ENCODE measurements at regions not wholly inside any gene's neighbourhood (a gene's known extent, or its start where the extent isn't known, plus 50 kb on each side); places are given as distances from the start of the nearest gene placed in this dataset.

- DNase-seq = no peak
- no peak for ATAC-seq
- H3K27ac ChIP-seq = no peak overlapping the region
Observed at GRCh38 chr6:100257793-100258395, 206.8 kb downstream of the SIM1 start.

DNA sequence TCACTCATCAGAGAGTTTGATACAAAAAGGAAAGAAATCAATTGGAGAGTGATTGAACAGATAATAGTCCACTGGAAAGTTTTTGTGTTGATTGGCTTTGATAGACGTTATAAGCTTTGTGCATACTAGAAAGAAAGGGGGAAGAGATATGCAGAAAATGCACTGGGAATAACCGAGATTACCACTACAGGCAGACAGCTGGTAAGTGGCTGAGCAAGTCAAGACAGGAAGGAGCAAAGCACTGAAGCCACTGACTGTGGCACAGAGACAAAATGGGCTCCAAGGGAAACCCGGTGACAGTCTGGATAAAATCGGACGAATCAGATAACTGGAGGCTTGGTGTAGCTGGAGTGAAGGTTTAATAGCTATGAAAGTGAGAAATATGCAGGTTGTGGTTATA, 209.0 kb downstream of the SIM1 start:
- Histone ChIP-seq H3K4me3 (no peak overlapping the region), H3K4me1 (no peaks in the 10 kb centered on the region), H3K27me3 (no peaks in the 10 kb centered on the region), H3K27ac (no peak overlapping the region), H3K36me3 (no peaks in the 10 kb centered on the region), H3K9me3 (no peaks in the 10 kb centered on the region)
- no peak for TF ChIP-seq POLR2A (IDR thresholded peaks at IDR 0.05)
- TF ChIP-seq CTCF (IDR thresholded peaks at IDR 0.05) = no peak
- DNase-seq (no peak), ATAC-seq (no peak)
- WGBS, 4 donors = 42 to 54% (median 45%) methylated on average over 5 of the region's 5 CpGs
- intact Hi-C loops (cut with DNase I) = no loop called here

More at GRCh38 chr6:100257793-100258395, 206.8 kb downstream of the SIM1 start:
- Histone ChIP-seq H3K27me3 (no peaks in the 10 kb centered on the region), H3K4me1 (no peaks in the 10 kb centered on the region), H3K9me3 (no peaks in the 10 kb centered on the region), H3K4me3 (no peak overlapping the region), H3K36me3 (no peaks in the 10 kb centered on the region)
- WGBS, 4 donors = 29 to 36% (median 31%) methylated on average over 4 of the region's 4 CpGs
- TF ChIP-seq POLR2A (IDR thresholded peaks at IDR 0.05) = no peak
- TF ChIP-seq CTCF (IDR thresholded peaks at IDR 0.05) = no peak
- intact Hi-C loops (cut with DNase I) = no loop called here

- H3K4me1 ChIP-seq = no peaks in the 10 kb centered on the region
- H3K4me3 ChIP-seq = no peak overlapping the region
- H3K27ac ChIP-seq = no peak overlapping the region
- no peak for TF ChIP-seq CTCF (IDR thresholded peaks at IDR 0.05)
- no peak for TF ChIP-seq POLR2A (IDR thresholded peaks at IDR 0.05)
- intact Hi-C loops (cut with DNase I) = no loop called here
- no peak for ATAC-seq
- 75 to 86% (median 82%) methylated on average over 1 of the region's 1 CpG for WGBS, 4 donors
- no peaks in the 10 kb centered on the region for H3K36me3 ChIP-seq
- no peak for DNase-seq
- no peaks in the 10 kb centered on the region for H3K9me3 ChIP-seq
- H3K27me3 ChIP-seq = no peaks in the 10 kb centered on the region
Observed at GRCh38 chr6:100247123-100247522, 217.6 kb downstream of the SIM1 start.

GRCh38 chr6:100246206-100246605, 218.5 kb downstream of the SIM1 start:
- no peak overlapping the region for H3K27ac ChIP-seq

More at GRCh38 chr6:100246206-100246605, 218.5 kb downstream of the SIM1 start:
- no peaks in the 10 kb centered on the region for H3K27me3 ChIP-seq
- no peak overlapping the region for H3K4me3 ChIP-seq
- no peak for ATAC-seq
- 51 to 70% (median 63%) methylated on average over 1 of the region's 1 CpG for WGBS, 4 donors
- intact Hi-C loops (cut with DNase I) = no loop called here
- TF ChIP-seq CTCF (IDR thresholded peaks at IDR 0.05) = no peak
- no peak for TF ChIP-seq POLR2A (IDR thresholded peaks at IDR 0.05)
- H3K4me1 ChIP-seq = no peaks in the 10 kb centered on the region
- no peak for DNase-seq
- no peaks in the 10 kb centered on the region for H3K9me3 ChIP-seq
- H3K36me3 ChIP-seq = no peaks in the 10 kb centered on the region

Measured in heart left ventricle (tissue), 16 donors.